HepG2 (cell line): ENCODE measurements at regions not wholly inside any gene's neighbourhood (a gene's known extent, or its start where the extent isn't known, plus 50 kb on each side); places are given as distances from the start of the nearest gene placed in this dataset.

ENCODE experiments used
- BCL3 ChIP-seq: sonication (generic); formaldehyde crosslinking; IDR thresholded peaks from 2 replicates; pipeline ENCODE4 v1.5.1; 2020; ENCODE audit warnings: mild to moderate bottlenecking, missing genetic modification reagents, moderate library complexity
- CBX5 ChIP-seq: sonication (generic); formaldehyde crosslinking; IDR thresholded peaks from 2 replicates; pipeline ENCODE4 v1.4.0; 2020; ENCODE audit warnings: missing genetic modification reagents, borderline replicate concordance
- FOXA1 ChIP-seq, 2 experiments: fragments of 450-650 bp in 1 of 2; sonication (generic) in 1 of 2; formaldehyde crosslinking in 1 of 2; IDR thresholded peaks; 2 replicates each; pipeline versions ENCODE4 v1.4.0 to v1.6.1; 2016 to 2020; ENCODE audit warnings: missing genetic modification reagents in 1 of 2
- FOXM1 ChIP-seq: sonication (generic); formaldehyde crosslinking; IDR thresholded peaks from 2 replicates; pipeline ENCODE4 v1.5.0; 2020; ENCODE audit warnings: missing genetic modification reagents
- GMEB1 ChIP-seq: sonication (generic); formaldehyde crosslinking; IDR thresholded peaks from 2 replicates; pipeline ENCODE4 v1.5.1; 2020; ENCODE audit warnings: missing genetic modification reagents, mild to moderate bottlenecking, borderline replicate concordance
- HDAC6 ChIP-seq: fragments of 200-600 bp; sonication (generic); IDR thresholded peaks from 2 replicates; pipeline ENCODE4 v1.7.0; 2017; ENCODE audit warnings: mild to moderate bottlenecking, antibody characterized with exemption, low read length, low read depth
- LCORL ChIP-seq, 2 experiments: fragments of 450-650 bp in 1 of 2; sonication (generic) in 1 of 2; formaldehyde crosslinking in 1 of 2; IDR thresholded peaks; 2 replicates each; pipeline versions ENCODE4 v1.5.0 to v1.6.1; 2017 to 2020; ENCODE audit warnings: antibody characterized with exemption in 1 of 2, missing genetic modification reagents in 1 of 2
- NFIC ChIP-seq: IDR thresholded peaks from 2 replicates; pipeline ENCODE4 v1.6.1; 2012; ENCODE audit warnings: mild to moderate bottlenecking, low read length, inconsistent platforms
- NPAS2 ChIP-seq: sonication (generic); formaldehyde crosslinking; IDR thresholded peaks from 2 replicates; pipeline ENCODE4 v1.8.0; 2022; ENCODE audit warnings: mild to moderate bottlenecking, missing genetic modification reagents, borderline replicate concordance
- PAXIP1 ChIP-seq: sonication (generic); formaldehyde crosslinking; conservative IDR thresholded peaks from 2 replicates; pipeline ENCODE4 v1.4.0; 2020; ENCODE audit warnings: mild to moderate bottlenecking, missing genetic modification reagents, moderate library complexity
- SRF ChIP-seq: IDR thresholded peaks from 2 replicates; pipeline ENCODE4 v1.6.1; 2011; ENCODE audit warnings: mild to moderate bottlenecking, low read depth, low read length, moderate library complexity
- TBX3 ChIP-seq: fragments of 450-650 bp; IDR thresholded peaks from 2 replicates; pipeline ENCODE4 v1.6.1; 2017; ENCODE audit warnings: antibody characterized with exemption, mild to moderate bottlenecking, inconsistent platforms, borderline replicate concordance
- ZFP62 ChIP-seq: sonication (generic); formaldehyde crosslinking; IDR thresholded peaks from 2 replicates; pipeline ENCODE4 v1.4.0; 2020; ENCODE audit warnings: missing genetic modification reagents
- ZNF160 ChIP-seq: sonication (generic); formaldehyde crosslinking; IDR thresholded peaks from 2 replicates; pipeline ENCODE4 v1.8.0; 2022; ENCODE audit warnings: mild to moderate bottlenecking, inconsistent platforms, missing genetic modification reagents
- ZNF556 ChIP-seq: sonication (generic); formaldehyde crosslinking; IDR thresholded peaks from 2 replicates; pipeline ENCODE4 v1.4.0; 2020; ENCODE audit warnings: mild to moderate bottlenecking, missing genetic modification reagents, borderline replicate concordance
- ZNF572 ChIP-seq: sonication (generic); formaldehyde crosslinking; IDR thresholded peaks from 2 replicates; pipeline ENCODE4 v1.5.1; 2020; ENCODE audit warnings: mild to moderate bottlenecking, missing genetic modification reagents
- ZNF674 ChIP-seq: sonication (generic); formaldehyde crosslinking; IDR thresholded peaks from 2 replicates; pipeline ENCODE4 v1.5.0; 2020; ENCODE audit warnings: low read depth, mild to moderate bottlenecking, missing genetic modification reagents
- TF ChIP-seq, protein P1 (sequence below): sonication (generic); formaldehyde crosslinking; IDR thresholded peaks from 2 replicates; pipeline ENCODE4 v1.4.0; 2020; ENCODE audit warnings: missing genetic modification reagents, borderline replicate concordance

GRCh38 chr2:152242787-152243472, 67.4 kb upstream of the STAM2 start (continued):
- TF ChIP-seq PAXIP1 (peak; percentile 38; the same call in 1 of the 2 replicates), ZNF556 (CRISPR knock-in tag) (no peak), ZNF572 (no peak), FOXM1 (no peak), GMEB1 (CRISPR knock-in tag) (no peak), NFIC (no peak), ZNF674 (CRISPR knock-in tag) (no peak), BCL3 (no peak), ZFP62 (no peak), LCORL (IDR thresholded peaks at IDR 0.05) (no peak), LCORL (CRISPR knock-in tag; IDR thresholded peaks at IDR 0.05) (0 out of 2 replicates have a peak, but pooled peaks have one; percentile 24), CBX5 (CRISPR knock-in tag) (no peak), NPAS2 (CRISPR knock-in tag) (no peak), ZNF160 (no peak), HDAC6 (no peak), SRF (no peak), FOXA1 (IDR thresholded peaks at IDR 0.05) (no peak), FOXA1 (CRISPR knock-in tag; IDR thresholded peaks at IDR 0.05) (no peak), TBX3 (no peak)
- TF ChIP-seq, protein P1, sequence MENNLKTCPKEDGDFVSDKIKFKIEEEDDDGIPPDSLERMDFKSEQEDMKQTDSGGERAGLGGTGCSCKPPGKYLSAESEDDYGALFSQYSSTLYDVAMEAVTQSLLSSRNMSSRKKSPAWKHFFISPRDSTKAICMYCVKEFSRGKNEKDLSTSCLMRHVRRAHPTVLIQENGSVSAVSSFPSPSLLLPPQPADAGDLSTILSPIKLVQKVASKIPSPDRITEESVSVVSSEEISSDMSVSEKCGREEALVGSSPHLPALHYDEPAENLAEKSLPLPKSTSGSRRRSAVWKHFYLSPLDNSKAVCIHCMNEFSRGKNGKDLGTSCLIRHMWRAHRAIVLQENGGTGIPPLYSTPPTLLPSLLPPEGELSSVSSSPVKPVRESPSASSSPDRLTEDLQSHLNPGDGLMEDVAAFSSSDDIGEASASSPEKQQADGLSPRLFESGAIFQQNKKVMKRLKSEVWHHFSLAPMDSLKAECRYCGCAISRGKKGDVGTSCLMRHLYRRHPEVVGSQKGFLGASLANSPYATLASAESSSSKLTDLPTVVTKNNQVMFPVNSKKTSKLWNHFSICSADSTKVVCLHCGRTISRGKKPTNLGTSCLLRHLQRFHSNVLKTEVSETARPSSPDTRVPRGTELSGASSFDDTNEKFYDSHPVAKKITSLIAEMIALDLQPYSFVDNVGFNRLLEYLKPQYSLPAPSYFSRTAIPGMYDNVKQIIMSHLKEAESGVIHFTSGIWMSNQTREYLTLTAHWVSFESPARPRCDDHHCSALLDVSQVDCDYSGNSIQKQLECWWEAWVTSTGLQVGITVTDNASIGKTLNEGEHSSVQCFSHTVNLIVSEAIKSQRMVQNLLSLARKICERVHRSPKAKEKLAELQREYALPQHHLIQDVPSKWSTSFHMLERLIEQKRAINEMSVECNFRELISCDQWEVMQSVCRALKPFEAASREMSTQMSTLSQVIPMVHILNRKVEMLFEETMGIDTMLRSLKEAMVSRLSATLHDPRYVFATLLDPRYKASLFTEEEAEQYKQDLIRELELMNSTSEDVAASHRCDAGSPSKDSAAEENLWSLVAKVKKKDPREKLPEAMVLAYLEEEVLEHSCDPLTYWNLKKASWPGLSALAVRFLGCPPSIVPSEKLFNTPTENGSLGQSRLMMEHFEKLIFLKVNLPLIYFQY (CRISPR knock-in tag), result no peak
